MCF 10A (cell line): ENCODE measurements at regions not wholly inside any gene's neighbourhood (a gene's known extent, or its start where the extent isn't known, plus 50 kb on each side); places are given as distances from the start of the nearest gene placed in this dataset.

Source experiments
- BruUV-seq: library from RNA; stranded (reverse); fragments of 400-500 nt; replicated peaks from 2 replicates; lab custom pipeline; 2021; lab: Mats Ljungman, UMichigan
- CTCF ChIA-PET: fragments of 300-600 bp; sonication (Branson Sonifier 250); formaldehyde crosslinking; extraction: SDS; loops from one replicate; lab custom pipeline; 2021; ENCODE audit warnings: antibody characterized with exemption, inconsistent platforms; lab: Yijun Ruan, JAX
- POLR2A ChIA-PET: fragments of 300-600, 350-650 bp; sonication (Branson Sonifier 250); formaldehyde crosslinking; extraction: SDS; loops from one replicate; lab custom pipeline; 2020; ENCODE audit warnings: antibody characterized with exemption, inconsistent platforms; lab: Yijun Ruan, JAX
- DNase-seq: peaks from one replicate; pipeline ENCODE4 v3.0.0-alpha.2; 2018; ENCODE audit not compliant: unreplicated experiment
- H3K27ac Mint-ChIP-seq: one replicate; pipeline ENCODE4 v1.8.0; 2022; ENCODE audit warnings: mild to moderate bottlenecking, low read depth, mixed read lengths; ENCODE audit not compliant: unreplicated experiment
- H3K27me3 Mint-ChIP-seq: one replicate; pipeline ENCODE4 v1.8.0; 2022; ENCODE audit warnings: mixed read lengths; ENCODE audit not compliant: insufficient read depth, unreplicated experiment
- H3K36me3 Mint-ChIP-seq: one replicate; pipeline ENCODE4 v1.8.0; 2022; ENCODE audit warnings: mild to moderate bottlenecking, moderate library complexity, mixed read lengths; ENCODE audit not compliant: insufficient read depth, unreplicated experiment
- H3K4me1 Mint-ChIP-seq: one replicate; pipeline ENCODE4 v1.8.0; 2022; ENCODE audit warnings: mixed read lengths; ENCODE audit not compliant: insufficient read depth, unreplicated experiment
- H3K4me3 Mint-ChIP-seq: one replicate; pipeline ENCODE4 v1.8.0; 2022; ENCODE audit warnings: mild to moderate bottlenecking, moderate library complexity, mixed read lengths; ENCODE audit not compliant: unreplicated experiment
- H3K9me3 Mint-ChIP-seq: one replicate; pipeline ENCODE4 v1.8.0; 2022; ENCODE audit warnings: mixed read lengths; ENCODE audit not compliant: unreplicated experiment
- intact Hi-C: fragments of 100-400 bp; cut with micrococcal nuclease; formaldehyde crosslinking; loops from 2 replicates; pipeline ENCODE4 v1.14.1; 2022
- TF ChIP-seq, protein P1 (sequence below): fragments of 200-600 bp; IDR thresholded peaks from one replicate; pipeline ENCODE4 v1.8.0; 2022; ENCODE audit warnings: antibody characterized with exemption, mild to moderate bottlenecking; ENCODE audit not compliant: unreplicated experiment

DNA sequence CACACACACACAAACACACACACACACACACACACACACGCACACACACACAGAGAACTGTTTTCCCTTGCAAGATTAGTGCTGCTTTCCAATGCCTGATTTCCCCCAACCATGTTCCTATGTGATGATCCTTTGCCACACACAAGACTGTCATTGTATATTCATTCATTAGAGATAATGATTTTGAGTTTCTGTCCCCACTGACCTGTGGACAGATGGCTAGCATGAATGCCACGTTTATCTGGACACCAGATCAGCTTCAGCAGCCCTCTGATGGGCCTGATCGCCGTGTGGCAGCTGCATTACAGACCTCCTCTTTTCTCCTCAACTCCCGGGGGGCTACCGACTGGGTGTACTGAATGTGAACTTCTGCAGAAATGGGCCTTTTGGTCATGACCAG lies 353.0 kb downstream of the MYCN start:
- POLR2A ChIA-PET = no interaction called here
- CTCF ChIA-PET = interaction anchor here (0.7 kb wide), 1 partner anchor 8 kb away, joined by 3 read pairs; no protein-coding TSS in a partner anchor
- Mint-ChIP-seq H3K27me3 (no peaks in the 10 kb centered on the region), H3K4me3 (no peak overlapping the region), H3K36me3 (no peaks in the 10 kb centered on the region), H3K27ac (no peak overlapping the region), H3K4me1 (no peaks in the 10 kb centered on the region), H3K9me3 (peaks cover 9% of the 10 kb centered on the region)
- TF ChIP-seq, protein P1, sequence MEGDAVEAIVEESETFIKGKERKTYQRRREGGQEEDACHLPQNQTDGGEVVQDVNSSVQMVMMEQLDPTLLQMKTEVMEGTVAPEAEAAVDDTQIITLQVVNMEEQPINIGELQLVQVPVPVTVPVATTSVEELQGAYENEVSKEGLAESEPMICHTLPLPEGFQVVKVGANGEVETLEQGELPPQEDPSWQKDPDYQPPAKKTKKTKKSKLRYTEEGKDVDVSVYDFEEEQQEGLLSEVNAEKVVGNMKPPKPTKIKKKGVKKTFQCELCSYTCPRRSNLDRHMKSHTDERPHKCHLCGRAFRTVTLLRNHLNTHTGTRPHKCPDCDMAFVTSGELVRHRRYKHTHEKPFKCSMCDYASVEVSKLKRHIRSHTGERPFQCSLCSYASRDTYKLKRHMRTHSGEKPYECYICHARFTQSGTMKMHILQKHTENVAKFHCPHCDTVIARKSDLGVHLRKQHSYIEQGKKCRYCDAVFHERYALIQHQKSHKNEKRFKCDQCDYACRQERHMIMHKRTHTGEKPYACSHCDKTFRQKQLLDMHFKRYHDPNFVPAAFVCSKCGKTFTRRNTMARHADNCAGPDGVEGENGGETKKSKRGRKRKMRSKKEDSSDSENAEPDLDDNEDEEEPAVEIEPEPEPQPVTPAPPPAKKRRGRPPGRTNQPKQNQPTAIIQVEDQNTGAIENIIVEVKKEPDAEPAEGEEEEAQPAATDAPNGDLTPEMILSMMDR = no peak
- no peak for DNase-seq
- intact Hi-C loops = loop anchor here (5.0 kb wide), 1 partner anchor 194 kb away; no protein-coding TSS in a partner anchor
- BruUV-seq = no TSS peak

DNA sequence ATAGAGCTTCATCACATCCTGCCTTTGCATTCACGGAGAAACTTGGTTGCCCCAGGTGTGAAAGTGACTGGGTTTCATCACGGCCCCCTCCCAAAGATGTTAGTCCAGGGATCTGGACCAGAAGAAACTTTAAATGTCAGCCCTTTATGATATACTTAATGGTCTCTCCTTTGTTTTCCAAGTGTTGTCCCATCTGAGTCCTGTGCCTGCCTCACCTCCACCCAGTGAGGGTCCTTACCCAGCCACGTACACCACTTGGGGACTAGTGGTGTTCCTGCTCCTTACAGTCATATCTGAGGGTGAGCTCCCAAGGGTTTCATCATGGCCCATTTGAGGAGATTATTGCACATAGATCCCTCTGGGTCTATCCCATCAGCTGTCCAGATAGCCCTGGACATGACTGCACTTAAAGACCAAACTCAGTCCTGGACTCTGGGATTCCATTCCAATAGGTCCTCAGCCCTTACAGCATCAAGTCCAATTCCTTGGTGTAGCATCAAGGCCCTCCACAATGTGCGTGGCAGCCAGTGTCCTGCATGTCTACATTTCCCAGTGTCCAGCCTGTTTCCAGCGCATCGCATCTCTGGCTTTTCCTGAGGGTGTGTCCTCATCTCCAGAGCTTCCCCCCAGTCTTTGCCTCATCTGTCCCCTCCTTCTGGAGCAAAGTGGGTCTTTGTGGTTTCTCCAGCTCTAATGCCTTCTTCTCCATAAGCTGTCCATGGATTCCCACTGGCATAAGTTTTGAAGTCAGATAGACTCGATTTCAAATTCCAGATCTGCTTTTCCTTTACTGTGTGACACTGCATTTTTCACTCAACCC lies 351.6 kb downstream of the MYCN start:
- ChIA-PET CTCF (interaction anchor here (0.7 to 2.7 kb wide), 2 partner anchors 10 to 656 kb away, joined by 3 to 14 read pairs; no protein-coding TSS in a partner anchor), POLR2A (no interaction called here)
- Mint-ChIP-seq H3K4me3 (no peak overlapping the region), H3K9me3 (peaks cover 9% of the 10 kb centered on the region), H3K4me1 (no peaks in the 10 kb centered on the region), H3K27ac (no peak overlapping the region), H3K36me3 (no peaks in the 10 kb centered on the region), H3K27me3 (peaks cover 14% of the 10 kb centered on the region)
- intact Hi-C loops = loop anchor here (5.0 kb wide), 1 partner anchor 195 kb away; no protein-coding TSS in a partner anchor
- TF ChIP-seq, protein P1 = no peak
- BruUV-seq = no TSS peak
- no peak for DNase-seq

DNA sequence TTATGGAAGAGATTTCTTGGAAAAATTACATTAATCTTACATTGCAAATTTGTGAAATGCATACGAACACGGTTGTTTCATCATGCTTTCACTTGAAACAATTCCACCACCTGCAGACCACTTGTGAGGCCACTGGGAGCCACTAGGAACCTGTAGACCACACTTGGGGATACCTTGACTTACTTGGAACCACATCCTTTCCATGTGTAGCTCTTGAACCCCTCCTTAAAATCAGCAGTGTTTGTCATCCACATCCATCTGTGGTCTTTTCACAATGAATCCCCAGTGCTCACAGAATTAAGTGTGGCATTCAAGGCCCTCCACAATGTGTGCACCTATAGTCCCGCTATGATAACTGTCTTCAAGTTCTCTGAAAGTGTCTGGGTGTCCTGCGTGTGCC lies 350.9 kb downstream of the MYCN start:
- no peak overlapping the region for H3K4me3 Mint-ChIP-seq

More for the DNA sequence above, 350.9 kb downstream of the MYCN start:
- TF ChIP-seq, protein P1 = no peak
- no TSS peak for BruUV-seq
- no peak for DNase-seq
- Mint-ChIP-seq H3K4me1 (no peaks in the 10 kb centered on the region), H3K27ac (no peak overlapping the region), H3K9me3 (peaks cover 4% of the 10 kb centered on the region), H3K27me3 (peaks cover 15% of the 10 kb centered on the region), H3K36me3 (no peaks in the 10 kb centered on the region)
- intact Hi-C loops = loop anchor here (5.0 kb wide), 1 partner anchor 196 kb away; no protein-coding TSS in a partner anchor
- ChIA-PET POLR2A (no interaction called here), CTCF (interaction anchor here (2.7 kb wide), 1 partner anchor 9 kb away, joined by 14 read pairs; no protein-coding TSS in a partner anchor)
